ENCODE measurements at regions not wholly inside any gene's neighbourhood (a gene's known extent, or its start where the extent isn't known, plus 50 kb on each side); places are given as distances from the start of the nearest gene placed in this dataset.

DNA sequence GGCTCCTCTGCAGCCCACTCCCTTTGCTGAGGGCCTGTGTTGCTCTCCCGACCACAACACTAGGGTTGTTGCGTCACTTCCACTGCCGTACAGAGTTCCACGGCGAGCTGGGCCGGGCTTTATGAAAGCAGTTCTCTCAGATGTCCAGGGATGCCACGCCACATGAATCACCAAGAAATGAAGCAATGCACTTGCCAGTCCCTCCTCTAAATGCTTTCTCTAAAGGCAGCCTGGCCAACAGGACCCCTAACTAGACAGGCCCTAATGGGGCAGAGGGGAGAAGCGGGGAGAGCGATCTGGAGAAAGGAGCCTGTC is 188.7 kb downstream of the CTTN start:
- TF ChIP-seq, protein P1, sequence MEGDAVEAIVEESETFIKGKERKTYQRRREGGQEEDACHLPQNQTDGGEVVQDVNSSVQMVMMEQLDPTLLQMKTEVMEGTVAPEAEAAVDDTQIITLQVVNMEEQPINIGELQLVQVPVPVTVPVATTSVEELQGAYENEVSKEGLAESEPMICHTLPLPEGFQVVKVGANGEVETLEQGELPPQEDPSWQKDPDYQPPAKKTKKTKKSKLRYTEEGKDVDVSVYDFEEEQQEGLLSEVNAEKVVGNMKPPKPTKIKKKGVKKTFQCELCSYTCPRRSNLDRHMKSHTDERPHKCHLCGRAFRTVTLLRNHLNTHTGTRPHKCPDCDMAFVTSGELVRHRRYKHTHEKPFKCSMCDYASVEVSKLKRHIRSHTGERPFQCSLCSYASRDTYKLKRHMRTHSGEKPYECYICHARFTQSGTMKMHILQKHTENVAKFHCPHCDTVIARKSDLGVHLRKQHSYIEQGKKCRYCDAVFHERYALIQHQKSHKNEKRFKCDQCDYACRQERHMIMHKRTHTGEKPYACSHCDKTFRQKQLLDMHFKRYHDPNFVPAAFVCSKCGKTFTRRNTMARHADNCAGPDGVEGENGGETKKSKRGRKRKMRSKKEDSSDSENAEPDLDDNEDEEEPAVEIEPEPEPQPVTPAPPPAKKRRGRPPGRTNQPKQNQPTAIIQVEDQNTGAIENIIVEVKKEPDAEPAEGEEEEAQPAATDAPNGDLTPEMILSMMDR (IDR thresholded peaks at IDR 0.05; ENCODE audit: poor library complexity, severe bottlenecking): no peak
- TF ChIP-seq, protein P2, sequence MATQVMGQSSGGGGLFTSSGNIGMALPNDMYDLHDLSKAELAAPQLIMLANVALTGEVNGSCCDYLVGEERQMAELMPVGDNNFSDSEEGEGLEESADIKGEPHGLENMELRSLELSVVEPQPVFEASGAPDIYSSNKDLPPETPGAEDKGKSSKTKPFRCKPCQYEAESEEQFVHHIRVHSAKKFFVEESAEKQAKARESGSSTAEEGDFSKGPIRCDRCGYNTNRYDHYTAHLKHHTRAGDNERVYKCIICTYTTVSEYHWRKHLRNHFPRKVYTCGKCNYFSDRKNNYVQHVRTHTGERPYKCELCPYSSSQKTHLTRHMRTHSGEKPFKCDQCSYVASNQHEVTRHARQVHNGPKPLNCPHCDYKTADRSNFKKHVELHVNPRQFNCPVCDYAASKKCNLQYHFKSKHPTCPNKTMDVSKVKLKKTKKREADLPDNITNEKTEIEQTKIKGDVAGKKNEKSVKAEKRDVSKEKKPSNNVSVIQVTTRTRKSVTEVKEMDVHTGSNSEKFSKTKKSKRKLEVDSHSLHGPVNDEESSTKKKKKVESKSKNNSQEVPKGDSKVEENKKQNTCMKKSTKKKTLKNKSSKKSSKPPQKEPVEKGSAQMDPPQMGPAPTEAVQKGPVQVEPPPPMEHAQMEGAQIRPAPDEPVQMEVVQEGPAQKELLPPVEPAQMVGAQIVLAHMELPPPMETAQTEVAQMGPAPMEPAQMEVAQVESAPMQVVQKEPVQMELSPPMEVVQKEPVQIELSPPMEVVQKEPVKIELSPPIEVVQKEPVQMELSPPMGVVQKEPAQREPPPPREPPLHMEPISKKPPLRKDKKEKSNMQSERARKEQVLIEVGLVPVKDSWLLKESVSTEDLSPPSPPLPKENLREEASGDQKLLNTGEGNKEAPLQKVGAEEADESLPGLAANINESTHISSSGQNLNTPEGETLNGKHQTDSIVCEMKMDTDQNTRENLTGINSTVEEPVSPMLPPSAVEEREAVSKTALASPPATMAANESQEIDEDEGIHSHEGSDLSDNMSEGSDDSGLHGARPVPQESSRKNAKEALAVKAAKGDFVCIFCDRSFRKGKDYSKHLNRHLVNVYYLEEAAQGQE (IDR thresholded peaks at IDR 0.05; ENCODE audit: borderline replicate concordance): no peak
- TF ChIP-seq EP300 (conservative IDR thresholded peaks at IDR 0.05; ENCODE audit: poor library complexity, severe bottlenecking) (no peak), EZH2 (IDR thresholded peaks at IDR 0.05; ENCODE audit: borderline replicate concordance, insufficient read depth, low read length, poor library complexity, severe bottlenecking) (no peak), POLR2AphosphoS5 (IDR thresholded peaks at IDR 0.05) (no peak), SMC3 (conservative IDR thresholded peaks at IDR 0.05; ENCODE audit: poor library complexity) (no peak), RAD21 (conservative IDR thresholded peaks at IDR 0.05) (no peak), TAF1 (IDR thresholded peaks at IDR 0.05; ENCODE audit: low read depth) (no peak), MXI1 (conservative IDR thresholded peaks at IDR 0.05; ENCODE audit: poor library complexity, severe bottlenecking) (no peak)
